IMR-90 (cell line): ENCODE measurements at regions not wholly inside any gene's neighbourhood (a gene's known extent, or its start where the extent isn't known, plus 50 kb on each side); places are given as distances from the start of the nearest gene placed in this dataset.

Experiments
- ATAC-seq: fragments of 200-7000 bp; cut with Tn5 transposase; 2 replicates; pipeline ENCODE4 v1.9.1; 2020; ENCODE audit warnings: low read depth, mild to moderate bottlenecking, moderate library complexity
- BruUV-seq: library from RNA; stranded (reverse); fragments of 400-500 nt; replicated peaks from 2 replicates; lab custom pipeline; 2021; lab: Mats Ljungman, UMichigan
- CTCF ChIA-PET: fragments of 300-600 bp; formaldehyde crosslinking; extraction: SDS; loops from one replicate; lab custom pipeline; 2021; ENCODE audit warnings: antibody characterized with exemption; lab: Yijun Ruan, JAX
- POLR2A ChIA-PET: fragments of 300-600 bp; sonication (Branson Sonifier 250); formaldehyde crosslinking; loops from one replicate; lab custom pipeline; 2022; ENCODE audit warnings: antibody characterized with exemption; ENCODE audit not compliant: unreplicated experiment; lab: Charles Lee
- DNase-seq: peaks from one replicate; pipeline ENCODE4 v3.0.0; 2013
- H2AFZ ChIP-seq: replicated peaks from 2 replicates; pipeline ENCODE3; 2013; ENCODE audit warnings: low read length, mild to moderate bottlenecking; ENCODE audit not compliant: poor library complexity
- H2AK5ac ChIP-seq: 2 replicates; pipeline ENCODE4 v1.6.1; 2013; ENCODE audit warnings: low read depth, low read length, inconsistent platforms
- H2AK9ac ChIP-seq: replicated peaks from 2 replicates; pipeline ENCODE3; 2013; ENCODE audit warnings: mild to moderate bottlenecking, low read depth, low read length, moderate library complexity; ENCODE audit not compliant: poor library complexity
- H2BK120ac ChIP-seq: 2 replicates; pipeline ENCODE4 v1.6.1; 2013; ENCODE audit warnings: low read depth, low read length, inconsistent platforms
- H2BK15ac ChIP-seq: 3 replicates; pipeline ENCODE4 v1.6.1; 2013; ENCODE audit warnings: low read depth, low read length, inconsistent platforms
- H2BK20ac ChIP-seq: 2 replicates; pipeline ENCODE4 v1.6.1; 2013; ENCODE audit warnings: low read depth, mild to moderate bottlenecking, inconsistent platforms, low read length, moderate library complexity
- H2BK5ac ChIP-seq: 2 replicates; pipeline ENCODE4 v1.6.1; 2013; ENCODE audit warnings: mild to moderate bottlenecking, low read depth, low read length, inconsistent platforms; ENCODE audit not compliant: poor library complexity, severe bottlenecking
- H3K14ac ChIP-seq: replicated peaks from 2 replicates; pipeline ENCODE4 v1.6.1; 2013; ENCODE audit warnings: low read depth, low read length, inconsistent platforms
- H3K18ac ChIP-seq: 2 replicates; pipeline ENCODE4 v1.6.1; 2013; ENCODE audit warnings: low read depth, low read length, control low read depth
- H3K23ac ChIP-seq: 2 replicates; pipeline ENCODE4 v1.6.1; 2013; ENCODE audit warnings: low read depth, low read length, inconsistent platforms
- H3K27ac ChIP-seq: 2 replicates; pipeline ENCODE4 v1.5.1; 2013; ENCODE audit warnings: mild to moderate bottlenecking, control low read depth, low read length; ENCODE audit not compliant: insufficient read depth
- H3K27me3 ChIP-seq: 2 replicates; pipeline ENCODE4 v1.6.1; 2013; ENCODE audit warnings: low read length; ENCODE audit not compliant: control insufficient read depth, insufficient read depth
- H3K36me3 ChIP-seq: 2 replicates; pipeline ENCODE4 v1.6.1; 2013; ENCODE audit warnings: low read length, mixed read lengths; ENCODE audit not compliant: control insufficient read depth, insufficient read depth
- H3K4ac ChIP-seq: 2 replicates; pipeline ENCODE4 v1.6.1; 2013; ENCODE audit warnings: low read depth, low read length, inconsistent platforms
- H3K4me1 ChIP-seq: 2 replicates; pipeline ENCODE4 v1.6.1; 2013; ENCODE audit warnings: low read length, mixed read lengths; ENCODE audit not compliant: control insufficient read depth, insufficient read depth
- H3K4me2 ChIP-seq: 2 replicates; pipeline ENCODE4 v1.6.1; 2013; ENCODE audit warnings: low read depth, mild to moderate bottlenecking, control low read depth, low read length, moderate library complexity
- H3K4me3 ChIP-seq: 2 replicates; pipeline ENCODE4 v1.5.1; 2013; ENCODE audit warnings: low read depth, mild to moderate bottlenecking, control low read depth, low read length, moderate library complexity; ENCODE audit not compliant: insufficient read depth
- H3K56ac ChIP-seq: 2 replicates; pipeline ENCODE4 v1.6.1; 2013; ENCODE audit warnings: low read length, inconsistent platforms; ENCODE audit not compliant: insufficient read depth; ENCODE audit errors: extremely low read depth
- H3K79me1 ChIP-seq, 2 experiments: 2 replicates each; pipeline ENCODE4 v1.6.1; 2013; ENCODE audit warnings: low read length in 2 of 2, inconsistent platforms in 1 of 2, low read depth in 1 of 2
- H3K9ac ChIP-seq: 2 replicates; pipeline ENCODE4 v1.6.1; 2013; ENCODE audit warnings: low read depth, low read length, control low read depth
- H3K9me1 ChIP-seq: 2 replicates; pipeline ENCODE4 v1.6.1; 2013; ENCODE audit warnings: low read length, inconsistent platforms; ENCODE audit not compliant: insufficient read depth
- H3K9me3 ChIP-seq: 2 replicates; pipeline ENCODE4 v1.6.1; 2013; ENCODE audit warnings: low read length; ENCODE audit not compliant: control insufficient read depth, insufficient read depth
- H4K20me1 ChIP-seq: 2 replicates; pipeline ENCODE4 v1.6.1; 2013; ENCODE audit warnings: low read length, inconsistent platforms; ENCODE audit not compliant: insufficient read depth
- H4K5ac ChIP-seq: 2 replicates; pipeline ENCODE4 v1.6.1; 2013; ENCODE audit warnings: mild to moderate bottlenecking, low read depth, low read length, control low read depth
- H4K8ac ChIP-seq, 2 experiments: 2 replicates each; pipeline ENCODE4 v1.6.1; 2013; ENCODE audit warnings: low read depth in 2 of 2, low read length in 2 of 2, control low read depth in 1 of 2, inconsistent platforms in 1 of 2
- H4K91ac ChIP-seq: 2 replicates; pipeline ENCODE4 v1.6.1; 2013; ENCODE audit warnings: low read depth, low read length, inconsistent platforms; ENCODE audit not compliant: insufficient read depth
- ELK1 ChIP-seq: fragments of 150-350 bp; IDR thresholded peaks from 2 replicates; pipeline ENCODE4 v1.6.1; 2016; ENCODE audit warnings: low read depth, mild to moderate bottlenecking, low read length, moderate library complexity, borderline replicate concordance
- MAZ ChIP-seq: IDR thresholded peaks from 2 replicates; pipeline ENCODE4 v1.6.1; 2012; ENCODE audit warnings: low read depth, mild to moderate bottlenecking, low read length, improper control_type of control experiment, moderate library complexity, borderline replicate concordance
- MXI1 ChIP-seq: IDR thresholded peaks from 2 replicates; pipeline ENCODE4 v1.6.1; 2012; ENCODE audit warnings: low read depth, mild to moderate bottlenecking, low read length, moderate library complexity, borderline replicate concordance
- POLR2A ChIP-seq: IDR thresholded peaks from 2 replicates; pipeline ENCODE4 v1.6.1; 2012; ENCODE audit warnings: mild to moderate bottlenecking, low read depth, low read length
- RAD21 ChIP-seq: IDR thresholded peaks from 2 replicates; pipeline ENCODE4 v1.6.1; 2012; ENCODE audit warnings: low read length, improper control_type of control experiment
- WGBS, 2 experiments: methylation state at CpG; one replicate each; pipeline versions ENCODE4 v1.1.5 to v1.1.7; 2013; ENCODE audit warnings: missing lambda C conversion rate in 2 of 2; ENCODE audit not compliant: insufficient read length in 1 of 2; ENCODE audit errors: extremely low coverage in 2 of 2; 5-methylcytosine and 5-hydroxymethylcytosine counted together
- dilution Hi-C: fragments of 300-500 bp; cut with HindIII; formaldehyde crosslinking; loops from one replicate; pipeline ENCODE4 v1.14.3; 2018; ENCODE audit warnings: low sequenced_read_pairs; ENCODE audit not compliant: unreplicated experiment
- in situ Hi-C: fragments of 300-500 bp; cut with MboI; formaldehyde crosslinking; loops from 3 replicates; pipeline ENCODE4 v1.14.3; 2019; ENCODE audit warnings: low sequenced_read_pairs, inconsistent platforms, mixed read lengths
- intact Hi-C: fragments of 100-400 bp; cut with micrococcal nuclease; formaldehyde crosslinking; loops from 2 replicates; pipeline ENCODE4 v1.10.0; 2022

GRCh38 chr9:87233899-87234455 lies 263.7 kb upstream of the DAPK1 start:
- Histone ChIP-seq H3K4me3 (no peak overlapping the region), H4K5ac (no peak overlapping the region), H3K79me1 (no peaks in the 10 kb centered on the region), H3K9me1 (no peaks in the 10 kb centered on the region), H2AFZ (no peak overlapping the region), H3K9me3 (no peaks in the 10 kb centered on the region), H2BK5ac (no peak overlapping the region), H3K4me1 (peaks cover 2% of the 10 kb centered on the region; the same call in 1 of the 2 replicates), H3K9ac (no peak overlapping the region), H4K8ac (no peak overlapping the region), H2BK120ac (no peak overlapping the region), H3K18ac (no peak overlapping the region), H2AK9ac (no peak overlapping the region), H4K91ac (no peak overlapping the region), H3K4me2 (no peak overlapping the region), H3K27ac (no peak overlapping the region), H3K27me3 (no peaks in the 10 kb centered on the region), H3K23ac (no peak overlapping the region), H2AK5ac (no peak overlapping the region), H2BK20ac (no peak overlapping the region), H3K14ac (no peak overlapping the region), H3K4ac (no peak overlapping the region), H2BK15ac (no peak overlapping the region), H4K20me1 (no peaks in the 10 kb centered on the region), H3K36me3 (no peaks in the 10 kb centered on the region), H3K56ac (no peak overlapping the region)
- POLR2A ChIA-PET = no interaction called here
- TF ChIP-seq POLR2A = no peak
- no peak for TF ChIP-seq MXI1
- no peak for TF ChIP-seq RAD21
- TF ChIP-seq MAZ = no peak
- no peak for TF ChIP-seq ELK1
- BruUV-seq = no TSS peak
- DNase-seq = no peak
- ATAC-seq = no peak; the same call in 1 of the 2 replicates
- dilution Hi-C loops = no loop called here
- in situ Hi-C loops = no loop called here
- CTCF ChIA-PET = no interaction called here
- intact Hi-C loops = no loop called here
- WGBS, 2 experiments = 28% methylated on average over 5 of the region's 15 CpGs; no CpG with 5 or more reads in 1 of the 2 experiments
